ENCODE measurements at regions not wholly inside any gene's neighbourhood (a gene's known extent, or its start where the extent isn't known, plus 50 kb on each side); places are given as distances from the start of the nearest gene placed in this dataset.

GRCh38 chr10:108208732-108209131, 1044.2 kb upstream of the SORCS1 start:
- DNase-seq (ENCODE audit: low spot score) (no peak), ATAC-seq (no peak)
- ChIA-PET POLR2A (no interaction called here), CTCF (no interaction called here)
- Mint-ChIP-seq H3K4me1 (peaks cover 18% of the 10 kb centered on the region), H3K27ac (no peak overlapping the region), H3K27me3 (ENCODE audit: low read depth) (no peaks in the 10 kb centered on the region), H3K9me3 (peaks cover 14% of the 10 kb centered on the region), H3K36me3 (peaks cover 3% of the 10 kb centered on the region; the same call in 1 of the 2 replicates), H3K4me3 (no peak overlapping the region)
- no peak for TF ChIP-seq ZNF423 (CRISPR knock-in tag; IDR thresholded peaks at IDR 0.05)
- TF ChIP-seq ZNF396 (CRISPR knock-in tag; IDR thresholded peaks at IDR 0.05; ENCODE audit: borderline replicate concordance), result no peak
- no peak for TF ChIP-seq HMGXB4 (CRISPR knock-in tag; IDR thresholded peaks at IDR 0.05)
- no peak for TF ChIP-seq ZNF138 (CRISPR knock-in tag; conservative IDR thresholded peaks at IDR 0.05)
- no peak for TF ChIP-seq CREB1 (CRISPR knock-in tag; IDR thresholded peaks at IDR 0.05)
- TF ChIP-seq MAX (CRISPR knock-in tag; IDR thresholded peaks at IDR 0.05), result no peak
- TF ChIP-seq ZNF263 (CRISPR knock-in tag; IDR thresholded peaks at IDR 0.05; ENCODE audit: low read depth), result no peak
- TF ChIP-seq NR2C2 (CRISPR knock-in tag; IDR thresholded peaks at IDR 0.05), result no peak
- no peak for TF ChIP-seq ZNF281 (CRISPR knock-in tag; IDR thresholded peaks at IDR 0.05)
- TF ChIP-seq FOXK1 (CRISPR knock-in tag; IDR thresholded peaks at IDR 0.05), result no peak
- no peak for TF ChIP-seq TP53 (CRISPR knock-in tag; IDR thresholded peaks at IDR 0.05)
- TF ChIP-seq FOXP4 (CRISPR knock-in tag; IDR thresholded peaks at IDR 0.05), result no peak
- no peak for TF ChIP-seq NFE2L1 (CRISPR knock-in tag; IDR thresholded peaks at IDR 0.05)
- no peak for TF ChIP-seq USF2 (CRISPR knock-in tag; IDR thresholded peaks at IDR 0.05)
- no peak for TF ChIP-seq IRF1 (CRISPR knock-in tag; IDR thresholded peaks at IDR 0.05)

GRCh38 chr10:108208038-108208437, 1043.5 kb upstream of the SORCS1 start:
- peaks cover 3% of the 10 kb centered on the region; the same call in 1 of the 2 replicates for H3K36me3 Mint-ChIP-seq
- DNase-seq (ENCODE audit: low spot score), result no peak
- no peaks in the 10 kb centered on the region for H3K27me3 Mint-ChIP-seq (ENCODE audit: low read depth)
- peaks cover 18% of the 10 kb centered on the region for H3K4me1 Mint-ChIP-seq
- no peak overlapping the region for H3K27ac Mint-ChIP-seq
- H3K4me3 Mint-ChIP-seq, result no peak overlapping the region
- TF ChIP-seq FOXP4 (CRISPR knock-in tag; IDR thresholded peaks at IDR 0.05) (no peak), NFYB (CRISPR knock-in tag; conservative IDR thresholded peaks at IDR 0.05; ENCODE audit: low read depth) (no peak), ZNF425 (CRISPR knock-in tag; conservative IDR thresholded peaks at IDR 0.05) (no peak)
- POLR2A ChIA-PET, result no interaction called here
- H3K9me3 Mint-ChIP-seq, result peaks cover 14% of the 10 kb centered on the region
- CTCF ChIA-PET, result no interaction called here
- ATAC-seq, result no peak

Data from WTC11 (cell line).